OCI-LY7 (cell line): ENCODE measurements at regions not wholly inside any gene's neighbourhood (a gene's known extent, or its start where the extent isn't known, plus 50 kb on each side); places are given as distances from the start of the nearest gene placed in this dataset.

ENCODE experiments used
- EZH2phosphoT487 ChIP-seq: fragments of 200-600 bp; sonication (generic); IDR thresholded peaks from 2 replicates; pipeline ENCODE4 v1.6.1; 2018; ENCODE audit warnings: low read depth, borderline replicate concordance, mild to moderate bottlenecking, mixed run types, antibody characterized with exemption, low read length, moderate library complexity, mixed read lengths
- TF ChIP-seq, protein P1 (sequence below): fragments of 200-600 bp; sonication (generic); conservative IDR thresholded peaks from 2 replicates; pipeline ENCODE4 v1.5.1; 2014; ENCODE audit warnings: mild to moderate bottlenecking, antibody characterized with exemption, low read length, moderate library complexity, mixed read lengths

DNA sequence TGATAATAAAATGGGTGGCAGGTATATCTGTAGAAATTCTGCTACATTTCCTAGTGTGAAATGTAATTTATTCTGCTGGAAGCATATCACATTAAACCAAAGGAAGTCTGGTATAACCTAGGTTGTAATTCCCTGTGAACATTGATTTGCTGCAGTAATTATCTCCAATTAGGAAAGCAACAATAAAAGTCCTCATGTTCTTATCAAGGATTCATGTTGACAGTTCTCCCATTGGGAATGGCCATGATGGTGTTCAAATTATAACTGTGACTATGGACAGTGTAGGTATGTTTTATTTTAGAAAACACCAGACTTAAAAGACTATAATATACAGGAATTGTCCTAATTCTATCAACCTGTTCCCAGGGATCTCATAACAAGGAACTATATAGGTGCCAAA is 513.5 kb upstream of the MIR17HG start:
- TF ChIP-seq, protein P1, sequence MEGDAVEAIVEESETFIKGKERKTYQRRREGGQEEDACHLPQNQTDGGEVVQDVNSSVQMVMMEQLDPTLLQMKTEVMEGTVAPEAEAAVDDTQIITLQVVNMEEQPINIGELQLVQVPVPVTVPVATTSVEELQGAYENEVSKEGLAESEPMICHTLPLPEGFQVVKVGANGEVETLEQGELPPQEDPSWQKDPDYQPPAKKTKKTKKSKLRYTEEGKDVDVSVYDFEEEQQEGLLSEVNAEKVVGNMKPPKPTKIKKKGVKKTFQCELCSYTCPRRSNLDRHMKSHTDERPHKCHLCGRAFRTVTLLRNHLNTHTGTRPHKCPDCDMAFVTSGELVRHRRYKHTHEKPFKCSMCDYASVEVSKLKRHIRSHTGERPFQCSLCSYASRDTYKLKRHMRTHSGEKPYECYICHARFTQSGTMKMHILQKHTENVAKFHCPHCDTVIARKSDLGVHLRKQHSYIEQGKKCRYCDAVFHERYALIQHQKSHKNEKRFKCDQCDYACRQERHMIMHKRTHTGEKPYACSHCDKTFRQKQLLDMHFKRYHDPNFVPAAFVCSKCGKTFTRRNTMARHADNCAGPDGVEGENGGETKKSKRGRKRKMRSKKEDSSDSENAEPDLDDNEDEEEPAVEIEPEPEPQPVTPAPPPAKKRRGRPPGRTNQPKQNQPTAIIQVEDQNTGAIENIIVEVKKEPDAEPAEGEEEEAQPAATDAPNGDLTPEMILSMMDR, result no peak
- no peak for TF ChIP-seq EZH2phosphoT487
